Urinary bladder (tissue), 3 donors: ENCODE measurements at regions not wholly inside any gene's neighbourhood (a gene's known extent, or its start where the extent isn't known, plus 50 kb on each side); places are given as distances from the start of the nearest gene placed in this dataset.
"Not testable (repeated sequence)": the region's sequence is repeated elsewhere in the genome, so short reads cannot be mapped to it uniquely, and the experiment has no call there.

ENCODE experiments used
- DNase-seq: peaks from one replicate; pipeline ENCODE4 v3.0.0-alpha.2; 2015; ENCODE audit errors: extremely low spot score
- H3K27ac ChIP-seq: one replicate; pipeline ENCODE4 v1.5.1; 2013; ENCODE audit warnings: low read depth, mild to moderate bottlenecking, moderate library complexity
- H3K36me3 ChIP-seq: one replicate; pipeline ENCODE4 v1.6.1; 2013; ENCODE audit warnings: mild to moderate bottlenecking, moderate library complexity; ENCODE audit not compliant: insufficient read depth
- H3K4me1 ChIP-seq: one replicate; pipeline ENCODE4 v1.6.1; 2013; ENCODE audit warnings: mild to moderate bottlenecking, moderate library complexity; ENCODE audit not compliant: insufficient read depth
- H3K4me3 ChIP-seq: one replicate; pipeline ENCODE4 v1.5.1; 2013; ENCODE audit warnings: low read depth, low read length
- WGBS: extraction: QIAGEN DNeasy Blood & Tissue Kit; methylation state at CpG from one replicate; pipeline ENCODE4 v1.1.7; 2013; 5-methylcytosine and 5-hydroxymethylcytosine counted together
- donor health status: healthy with polysubstance abuse.
- donor health status: healthy.

- no peak overlapping the region for H3K4me3 ChIP-seq
- no peak overlapping the region for H3K27ac ChIP-seq
- H3K4me1 ChIP-seq, result no peaks in the 10 kb centered on the region
- DNase-seq, result no peak
- no peaks in the 10 kb centered on the region for H3K36me3 ChIP-seq
- 70% methylated on average over 5 of the region's 5 CpGs for WGBS
Observed at GRCh38 chr7:67343572-67343971, 346.9 kb downstream of the TYW1 start.

- 98% methylated on average over 3 of the region's 3 CpGs for WGBS
- no peaks in the 10 kb centered on the region for H3K36me3 ChIP-seq
- H3K4me3 ChIP-seq, result no peak overlapping the region
- H3K4me1 ChIP-seq, result no peaks in the 10 kb centered on the region
- no peak for DNase-seq
- H3K27ac ChIP-seq, result no peak overlapping the region
Observed at GRCh38 chr7:67344481-67345193, 348.0 kb downstream of the TYW1 start.

- no peak for DNase-seq
- no peaks in the 10 kb centered on the region for H3K36me3 ChIP-seq
- H3K4me1 ChIP-seq, result no peaks in the 10 kb centered on the region
- H3K4me3 ChIP-seq, result no peak overlapping the region
- no peak overlapping the region for H3K27ac ChIP-seq
- WGBS, result 90% methylated on average over 4 of the region's 4 CpGs
Observed at GRCh38 chr7:67346126-67346525, 349.5 kb downstream of the TYW1 start.

- H3K36me3 ChIP-seq, result no peaks in the 10 kb centered on the region
- no peak for DNase-seq
- H3K4me3 ChIP-seq, result no peak overlapping the region
- 91% methylated on average over 4 of the region's 4 CpGs for WGBS
- H3K4me1 ChIP-seq, result no peaks in the 10 kb centered on the region
- H3K27ac ChIP-seq, result no peak overlapping the region
Observed at GRCh38 chr7:67346876-67347275, 350.2 kb downstream of the TYW1 start.

- no peak for DNase-seq
- WGBS, result 96% methylated on average over 7 of the region's 7 CpGs
- no peaks in the 10 kb centered on the region for H3K4me1 ChIP-seq
- H3K27ac ChIP-seq, result no peak overlapping the region
- no peak overlapping the region for H3K4me3 ChIP-seq
- no peaks in the 10 kb centered on the region for H3K36me3 ChIP-seq
Observed at GRCh38 chr7:67348171-67348570, 351.5 kb downstream of the TYW1 start.

- H3K4me3 ChIP-seq, H3K27ac ChIP-seq, DNase-seq, H3K36me3 ChIP-seq, H3K4me1 ChIP-seq: not testable (repeated sequence)
- WGBS, result 94% methylated on average over 3 of the region's 3 CpGs
Observed at GRCh38 chr7:67357653-67358052, 361.0 kb downstream of the TYW1 start.

- H3K4me1 ChIP-seq, DNase-seq: not testable (repeated sequence)
- 82% methylated on average over 8 of the region's 8 CpGs for WGBS
Observed at GRCh38 chr7:67358316-67358715, 361.7 kb downstream of the TYW1 start.

GRCh38 chr7:67358738-67359137, 362.1 kb downstream of the TYW1 start:
- not testable (repeated sequence) for H3K4me3 ChIP-seq
- WGBS, result 87% methylated on average over 3 of the region's 3 CpGs

More at GRCh38 chr7:67358316-67358715, 361.7 kb downstream of the TYW1 start:
- H3K27ac ChIP-seq, H3K36me3 ChIP-seq, H3K4me3 ChIP-seq: not testable (repeated sequence)

GRCh38 chr7:67359900-67360299, 363.3 kb downstream of the TYW1 start:
- H3K27ac ChIP-seq, result no peak overlapping the region
- H3K36me3 ChIP-seq, result no peaks in the 10 kb centered on the region
- no peaks in the 10 kb centered on the region for H3K4me1 ChIP-seq
- 81% methylated on average over 3 of the region's 3 CpGs for WGBS
- H3K4me3 ChIP-seq, result no peak overlapping the region
- no peak for DNase-seq

More at GRCh38 chr7:67358738-67359137, 362.1 kb downstream of the TYW1 start:
- not testable (repeated sequence) for H3K27ac ChIP-seq, DNase-seq, H3K4me1 ChIP-seq, H3K36me3 ChIP-seq

- H3K36me3 ChIP-seq, result no peaks in the 10 kb centered on the region
- 80% methylated on average over 4 of the region's 4 CpGs for WGBS
- no peak overlapping the region for H3K27ac ChIP-seq
- DNase-seq, result no peak
- no peak overlapping the region for H3K4me3 ChIP-seq
- no peaks in the 10 kb centered on the region for H3K4me1 ChIP-seq
Observed at GRCh38 chr7:67361150-67361549, 364.5 kb downstream of the TYW1 start.

- no peak overlapping the region for H3K4me3 ChIP-seq
- no peak for DNase-seq
- H3K4me1 ChIP-seq, result no peaks in the 10 kb centered on the region
- no peak overlapping the region for H3K27ac ChIP-seq
- no peaks in the 10 kb centered on the region for H3K36me3 ChIP-seq
- WGBS, result 71% methylated on average over 60 of the region's 60 CpGs
Observed at GRCh38 chr7:67364441-67365017, 367.9 kb downstream of the TYW1 start.

- H3K4me3 ChIP-seq, result no peak overlapping the region
- H3K4me1 ChIP-seq, result no peaks in the 10 kb centered on the region
- no peaks in the 10 kb centered on the region for H3K36me3 ChIP-seq
- no peak overlapping the region for H3K27ac ChIP-seq
- 38% methylated on average over 18 of the region's 18 CpGs for WGBS
- peak; percentile 52 for DNase-seq
Observed at GRCh38 chr7:67371429-67372305, 375.0 kb downstream of the TYW1 start.

GRCh38 chr7:67373389-67373788, 376.8 kb downstream of the TYW1 start:
- 73% methylated on average over 3 of the region's 3 CpGs for WGBS
- not testable (repeated sequence) for H3K4me1 ChIP-seq, DNase-seq, H3K4me3 ChIP-seq, H3K36me3 ChIP-seq, H3K27ac ChIP-seq

- WGBS, result 86% methylated on average over 5 of the region's 5 CpGs
- H3K4me1 ChIP-seq, result no peaks in the 10 kb centered on the region
- DNase-seq, result no peak
- no peak overlapping the region for H3K4me3 ChIP-seq
- no peaks in the 10 kb centered on the region for H3K36me3 ChIP-seq
- no peak overlapping the region for H3K27ac ChIP-seq
Observed at GRCh38 chr7:67375427-67375826, 378.8 kb downstream of the TYW1 start.
